ENCODE measurements at regions not wholly inside any gene's neighbourhood (a gene's known extent, or its start where the extent isn't known, plus 50 kb on each side); places are given as distances from the start of the nearest gene placed in this dataset.
A peak's percentile ranks its signal among the peaks of the same experiment; 100 is the strongest.

DNA sequence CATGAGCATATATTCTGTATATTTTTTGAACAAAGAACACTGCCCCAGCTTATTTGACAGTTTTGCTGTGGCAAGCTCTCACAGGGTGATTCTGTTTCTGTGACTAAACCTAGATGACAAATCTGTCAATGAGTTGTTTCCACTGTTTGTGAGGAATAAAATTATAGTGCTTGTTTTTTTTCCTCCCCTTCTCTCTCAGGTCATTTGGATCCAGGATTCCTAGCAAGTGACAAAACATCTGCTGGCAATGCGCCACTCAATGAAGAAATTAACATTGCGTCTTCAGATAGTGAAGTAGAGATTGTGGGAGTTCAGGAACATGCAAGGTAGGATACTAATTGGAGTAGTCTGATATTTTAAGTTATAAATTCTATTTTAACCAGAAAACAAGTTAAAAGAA lies 149.3 kb downstream of the HAUS1 start:
- no peaks in the 10 kb centered on the region for H3K27me3 ChIP-seq (replicated peaks in 1 of 4; ENCODE audit: control extremely low read depth in 1 of 4, control insufficient read depth in 3 of 4, insufficient read depth in 4 of 4, low read length in 3 of 4)
- H3K27me3 Mint-ChIP-seq, result no peaks in the 10 kb centered on the region
- H3K4me3 ChIP-seq (ENCODE audit: control extremely low read depth in 1 of 5, extremely low read depth in 1 of 5, insufficient read depth in 1 of 5, low read depth in 2 of 5, low read length in 4 of 5), result no peak overlapping the region
- H4K20me1 ChIP-seq (ENCODE audit: control insufficient read depth, insufficient read depth, low read length, poor library complexity, severe bottlenecking), result no peaks in the 10 kb centered on the region
- H3K36me3 ChIP-seq (replicated peaks in 1 of 2; ENCODE audit: control extremely low read depth in 1 of 2, control insufficient read depth in 1 of 2, extremely low read depth in 1 of 2, insufficient read depth in 2 of 2, low read length in 1 of 2), result peaks cover 4 to 25% of the 10 kb centered on the region in 2 experiments
- H3K27ac Mint-ChIP-seq, result peak overlapping the region; percentile 67
- ChIA-PET CTCF (interaction anchor here (1.0 to 3.2 kb wide), 2 partner anchors 80 to 107 kb away, joined by 3 to 15 read pairs; a partner anchor contains a TSS), POLR2A (no interaction called here)
- DNase-seq, result no peak
- H3K27ac ChIP-seq (ENCODE audit: low read length in 2 of 2), result no peak overlapping the region
- H3K4me2 ChIP-seq (replicated peaks; ENCODE audit: low read depth, low read length, poor library complexity, severe bottlenecking), result no peak overlapping the region
- H3K4me1 Mint-ChIP-seq, result peaks cover 30% of the 10 kb centered on the region
- intact Hi-C loops (cut with micrococcal nuclease), result no loop called here
- H3K9ac ChIP-seq (ENCODE audit: low read length), result no peak overlapping the region
- H3K4me1 ChIP-seq (ENCODE audit: control insufficient read depth in 2 of 2, insufficient read depth in 2 of 2, low read length in 2 of 2), result peaks cover 19 to 27% of the 10 kb centered on the region in 2 donors
- H2AFZ ChIP-seq (ENCODE audit: insufficient read depth, low read depth, low read length, poor library complexity, severe bottlenecking), result no peak overlapping the region
- 100% methylated on average over 2 of the region's 2 CpGs for WGBS (ENCODE audit: insufficient coverage)
- no peak for ATAC-seq (ENCODE audit: low read depth)
- H3K4me3 Mint-ChIP-seq, result no peak overlapping the region
- no peak for TF ChIP-seq EZH2 (IDR thresholded peaks at IDR 0.05; ENCODE audit: borderline replicate concordance, insufficient read depth, low read depth, low read length, poor library complexity, severe bottlenecking)
- TF ChIP-seq, protein P1, sequence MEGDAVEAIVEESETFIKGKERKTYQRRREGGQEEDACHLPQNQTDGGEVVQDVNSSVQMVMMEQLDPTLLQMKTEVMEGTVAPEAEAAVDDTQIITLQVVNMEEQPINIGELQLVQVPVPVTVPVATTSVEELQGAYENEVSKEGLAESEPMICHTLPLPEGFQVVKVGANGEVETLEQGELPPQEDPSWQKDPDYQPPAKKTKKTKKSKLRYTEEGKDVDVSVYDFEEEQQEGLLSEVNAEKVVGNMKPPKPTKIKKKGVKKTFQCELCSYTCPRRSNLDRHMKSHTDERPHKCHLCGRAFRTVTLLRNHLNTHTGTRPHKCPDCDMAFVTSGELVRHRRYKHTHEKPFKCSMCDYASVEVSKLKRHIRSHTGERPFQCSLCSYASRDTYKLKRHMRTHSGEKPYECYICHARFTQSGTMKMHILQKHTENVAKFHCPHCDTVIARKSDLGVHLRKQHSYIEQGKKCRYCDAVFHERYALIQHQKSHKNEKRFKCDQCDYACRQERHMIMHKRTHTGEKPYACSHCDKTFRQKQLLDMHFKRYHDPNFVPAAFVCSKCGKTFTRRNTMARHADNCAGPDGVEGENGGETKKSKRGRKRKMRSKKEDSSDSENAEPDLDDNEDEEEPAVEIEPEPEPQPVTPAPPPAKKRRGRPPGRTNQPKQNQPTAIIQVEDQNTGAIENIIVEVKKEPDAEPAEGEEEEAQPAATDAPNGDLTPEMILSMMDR (IDR thresholded peaks at IDR 0.05), result no peak
- H3K9me3 Mint-ChIP-seq (ENCODE audit: insufficient read depth), result no peaks in the 10 kb centered on the region
- no peaks in the 10 kb centered on the region for H3K9me3 ChIP-seq (ENCODE audit: control extremely low read depth in 1 of 3, control insufficient read depth in 2 of 3, insufficient read depth in 1 of 3, low read length in 2 of 3)
- peaks cover 89% of the 10 kb centered on the region for H3K79me2 ChIP-seq (ENCODE audit: control insufficient read depth, insufficient read depth, low read length)

GRCh38 chr18:46256078-46256477 lies 151.9 kb downstream of the HAUS1 start:
- Histone ChIP-seq H3K4me3 (ENCODE audit: control extremely low read depth in 1 of 5, extremely low read depth in 1 of 5, insufficient read depth in 1 of 5, low read depth in 2 of 5, low read length in 4 of 5) (no peak overlapping the region), H3K36me3 (replicated peaks in 1 of 2; ENCODE audit: control extremely low read depth in 1 of 2, control insufficient read depth in 1 of 2, extremely low read depth in 1 of 2, insufficient read depth in 2 of 2, low read length in 1 of 2) (peaks cover 7 to 22% of the 10 kb centered on the region in 2 experiments), H2AFZ (ENCODE audit: insufficient read depth, low read depth, low read length, poor library complexity, severe bottlenecking) (no peak overlapping the region), H3K4me1 (ENCODE audit: control insufficient read depth in 2 of 2, insufficient read depth in 2 of 2, low read length in 2 of 2) (peaks cover 3 to 4% of the 10 kb centered on the region in 2 donors), H3K9ac (ENCODE audit: low read length) (no peak overlapping the region), H3K27ac (ENCODE audit: low read length in 2 of 2) (no peak overlapping the region), H3K27me3 (replicated peaks in 1 of 4; ENCODE audit: control extremely low read depth in 1 of 4, control insufficient read depth in 3 of 4, insufficient read depth in 4 of 4, low read length in 3 of 4) (no peaks in the 10 kb centered on the region), H3K9me3 (ENCODE audit: control extremely low read depth in 1 of 3, control insufficient read depth in 2 of 3, insufficient read depth in 1 of 3, low read length in 2 of 3) (no peaks in the 10 kb centered on the region), H3K4me2 (replicated peaks; ENCODE audit: low read depth, low read length, poor library complexity, severe bottlenecking) (no peak overlapping the region), H3K79me2 (ENCODE audit: control insufficient read depth, insufficient read depth, low read length) (peaks cover 98% of the 10 kb centered on the region), H4K20me1 (ENCODE audit: control insufficient read depth, insufficient read depth, low read length, poor library complexity, severe bottlenecking) (peaks cover 9% of the 10 kb centered on the region)
- Mint-ChIP-seq H3K9me3 (ENCODE audit: insufficient read depth) (no peaks in the 10 kb centered on the region), H3K27ac (no peak overlapping the region), H3K4me1 (peaks cover 18% of the 10 kb centered on the region), H3K27me3 (no peaks in the 10 kb centered on the region), H3K4me3 (no peak overlapping the region)
- POLR2A ChIA-PET, result no interaction called here
- DNase-seq (no peak), ATAC-seq (ENCODE audit: low read depth) (no peak)
- CTCF ChIA-PET, result interaction anchor here (2.8 kb wide), 1 partner anchor 82 kb away, joined by 9 read pairs; a partner anchor contains a TSS
- intact Hi-C loops (cut with micrococcal nuclease), result no loop called here
- no CpG with 5 or more reads among the region's 1 CpG for WGBS (ENCODE audit: insufficient coverage)
- TF ChIP-seq, protein P1 (IDR thresholded peaks at IDR 0.05), result no peak

Measured in B cell (primary cell).